Natural killer cell (primary cell): ENCODE measurements at regions not wholly inside any gene's neighbourhood (a gene's known extent, or its start where the extent isn't known, plus 50 kb on each side); places are given as distances from the start of the nearest gene placed in this dataset.

Experiments used
- ATAC-seq, 3 donors: fragments of 150-1000 bp in 2 of 3; fragments of 200-7000 bp in 1 of 3; cut with Tn5 transposase; 1 replicate in 1 of 3; 2 replicates in 2 of 3; pipeline ENCODE4 v1.10.0; 2021; ENCODE audit warnings: mild to moderate bottlenecking in 2 of 3, moderate library complexity in 2 of 3
- DNase-seq, 2 donors: peaks; one replicate each; pipeline versions ENCODE4 v3.0.0 to v3.0.0-alpha.2; 2013 to 2021; ENCODE audit warnings: mixed read lengths in 1 of 2
- H3K27ac ChIP-seq: one replicate; pipeline ENCODE4 v1.5.1; 2013; ENCODE audit warnings: mild to moderate bottlenecking, low read length
- H3K27me3 ChIP-seq: one replicate; pipeline ENCODE4 v1.6.1; 2013; ENCODE audit warnings: low read length; ENCODE audit not compliant: control insufficient read depth, insufficient read depth
- H3K36me3 ChIP-seq: one replicate; pipeline ENCODE4 v1.6.1; 2013; ENCODE audit warnings: low read length; ENCODE audit not compliant: control insufficient read depth, insufficient read depth
- H3K4me1 ChIP-seq: one replicate; pipeline ENCODE4 v1.6.1; 2013; ENCODE audit warnings: low read length; ENCODE audit not compliant: control insufficient read depth, insufficient read depth
- H3K4me3 ChIP-seq: one replicate; pipeline ENCODE4 v1.5.1; 2013; ENCODE audit warnings: low read length
- H3K9me3 ChIP-seq: one replicate; pipeline ENCODE4 v1.6.1; 2013; ENCODE audit warnings: low read length; ENCODE audit not compliant: control insufficient read depth, insufficient read depth
- H3K27ac Mint-ChIP-seq, 2 donors: one replicate each; pipeline ENCODE4 v1.8.0; 2022; ENCODE audit warnings: mild to moderate bottlenecking in 2 of 2, mixed read lengths in 2 of 2, moderate library complexity in 1 of 2
- H3K27me3 Mint-ChIP-seq, 2 donors: one replicate each; pipeline ENCODE4 v1.8.0; 2022; ENCODE audit warnings: low read depth in 2 of 2, mixed read lengths in 2 of 2
- H3K36me3 Mint-ChIP-seq: one replicate; pipeline ENCODE4 v1.8.0; 2022; ENCODE audit warnings: mixed read lengths
- H3K4me1 Mint-ChIP-seq, 2 donors: one replicate each; pipeline ENCODE4 v1.8.0; 2022; ENCODE audit warnings: mixed read lengths in 2 of 2
- H3K4me3 Mint-ChIP-seq: one replicate; pipeline ENCODE4 v1.8.0; 2022; ENCODE audit warnings: mild to moderate bottlenecking, moderate library complexity, mixed read lengths
- H3K9me3 Mint-ChIP-seq, 2 donors: one replicate each; pipeline ENCODE4 v1.8.0; 2022; ENCODE audit warnings: mixed read lengths in 2 of 2
- CTCF ChIP-seq: fragments of 200-600 bp; IDR thresholded peaks from one replicate; pipeline ENCODE4 v1.8.0; 2022; ENCODE audit warnings: antibody characterized with exemption
- WGBS: methylation state at CpG from one replicate; pipeline ENCODE4 v1.1.7; 2013; ENCODE audit warnings: missing lambda C conversion rate; ENCODE audit not compliant: insufficient coverage; 5-methylcytosine and 5-hydroxymethylcytosine counted together
- intact Hi-C: fragments of 100-400 bp; cut with micrococcal nuclease; formaldehyde crosslinking; loops from one replicate; pipeline ENCODE4 v1.14.2; 2022

- intact Hi-C loops, result no loop called here
- Histone ChIP-seq H3K4me1 (no peaks in the 10 kb centered on the region), H3K4me3 (no peak overlapping the region), H3K36me3 (no peaks in the 10 kb centered on the region), H3K27me3 (no peaks in the 10 kb centered on the region), H3K27ac (no peak overlapping the region), H3K9me3 (peaks cover 3% of the 10 kb centered on the region)
- ATAC-seq (no peak), DNase-seq (no peak)
- no peak for TF ChIP-seq CTCF
- Mint-ChIP-seq H3K27ac (no peak overlapping the region), H3K36me3 (no peaks in the 10 kb centered on the region), H3K27me3 (no peaks in the 10 kb centered on the region), H3K4me1 (no peaks in the 10 kb centered on the region), H3K4me3 (no peak overlapping the region), H3K9me3 (peaks cover 12 to 27% of the 10 kb centered on the region in 2 donors)
- WGBS, result 74% methylated on average over 2 of the region's 3 CpGs
Observed at GRCh38 chr3:176401211-176401610, 796.1 kb downstream of the TBL1XR1 start.

GRCh38 chr3:176399193-176399592 lies 798.1 kb downstream of the TBL1XR1 start:
- Mint-ChIP-seq H3K9me3 (peaks cover 16 to 34% of the 10 kb centered on the region in 2 donors), H3K27ac (no peak overlapping the region), H3K27me3 (no peaks in the 10 kb centered on the region), H3K36me3 (no peaks in the 10 kb centered on the region), H3K4me1 (no peaks in the 10 kb centered on the region), H3K4me3 (no peak overlapping the region)
- no peaks in the 10 kb centered on the region for H3K36me3 ChIP-seq
- peaks cover 9% of the 10 kb centered on the region for H3K9me3 ChIP-seq
- intact Hi-C loops, result no loop called here
- ATAC-seq (no peak), DNase-seq (no peak)
- no peaks in the 10 kb centered on the region for H3K27me3 ChIP-seq
- H3K27ac ChIP-seq, result no peak overlapping the region
- H3K4me1 ChIP-seq, result no peaks in the 10 kb centered on the region
- 71% methylated on average over 2 of the region's 2 CpGs for WGBS
- no peak for TF ChIP-seq CTCF
- H3K4me3 ChIP-seq, result no peak overlapping the region

- Mint-ChIP-seq H3K4me3 (no peak overlapping the region), H3K27ac (no peak overlapping the region), H3K27me3 (no peaks in the 10 kb centered on the region), H3K9me3 (peaks cover 16 to 38% of the 10 kb centered on the region in 2 donors), H3K4me1 (no peaks in the 10 kb centered on the region), H3K36me3 (peaks cover 8% of the 10 kb centered on the region)
- Histone ChIP-seq H3K36me3 (no peaks in the 10 kb centered on the region), H3K9me3 (peaks cover 9% of the 10 kb centered on the region), H3K4me3 (no peak overlapping the region), H3K27me3 (no peaks in the 10 kb centered on the region), H3K27ac (no peak overlapping the region), H3K4me1 (no peaks in the 10 kb centered on the region)
- TF ChIP-seq CTCF, result no peak
- DNase-seq (no peak), ATAC-seq (no peak)
- WGBS, result no CpG with 5 or more reads among the region's 2 CpGs
- intact Hi-C loops, result no loop called here
Observed at GRCh38 chr3:176395240-176395639, 802.0 kb downstream of the TBL1XR1 start.

- peaks cover 10 to 22% of the 10 kb centered on the region in 2 donors for H3K9me3 Mint-ChIP-seq
- 70% methylated on average over 2 of the region's 2 CpGs for WGBS
- no peaks in the 10 kb centered on the region for H3K36me3 ChIP-seq
- no peak overlapping the region for H3K27ac Mint-ChIP-seq
- DNase-seq, result no peak
- H3K4me3 ChIP-seq, result no peak overlapping the region
- no peaks in the 10 kb centered on the region for H3K4me1 ChIP-seq
- no peaks in the 10 kb centered on the region for H3K27me3 Mint-ChIP-seq
- TF ChIP-seq CTCF, result no peak
- H3K27me3 ChIP-seq, result no peaks in the 10 kb centered on the region
- intact Hi-C loops, result no loop called here
- ATAC-seq, result no peak
- no peak overlapping the region for H3K27ac ChIP-seq
- no peaks in the 10 kb centered on the region for H3K36me3 Mint-ChIP-seq
- H3K4me3 Mint-ChIP-seq, result no peak overlapping the region
- H3K4me1 Mint-ChIP-seq, result no peaks in the 10 kb centered on the region
- H3K9me3 ChIP-seq, result no peaks in the 10 kb centered on the region
Observed at GRCh38 chr3:176378789-176379188, 818.5 kb downstream of the TBL1XR1 start.
